IMR-90 (cell line): ENCODE measurements at regions not wholly inside any gene's neighbourhood (a gene's known extent, or its start where the extent isn't known, plus 50 kb on each side); places are given as distances from the start of the nearest gene placed in this dataset.

ENCODE experiments used
- ATAC-seq: fragments of 200-7000 bp; cut with Tn5 transposase; 2 replicates; pipeline ENCODE4 v1.9.1; 2020; ENCODE audit warnings: low read depth, mild to moderate bottlenecking, moderate library complexity
- BruUV-seq: library from RNA; stranded (reverse); fragments of 400-500 nt; replicated peaks from 2 replicates; lab custom pipeline; 2021; lab: Mats Ljungman, UMichigan
- CTCF ChIA-PET: fragments of 300-600 bp; formaldehyde crosslinking; extraction: SDS; loops from one replicate; lab custom pipeline; 2021; ENCODE audit warnings: antibody characterized with exemption; lab: Yijun Ruan, JAX
- POLR2A ChIA-PET: fragments of 300-600 bp; sonication (Branson Sonifier 250); formaldehyde crosslinking; loops from one replicate; lab custom pipeline; 2022; ENCODE audit warnings: antibody characterized with exemption; ENCODE audit not compliant: unreplicated experiment; lab: Charles Lee
- DNase-seq: peaks from one replicate; pipeline ENCODE4 v3.0.0; 2013
- H2AFZ ChIP-seq: replicated peaks from 2 replicates; pipeline ENCODE3; 2013; ENCODE audit warnings: low read length, mild to moderate bottlenecking; ENCODE audit not compliant: poor library complexity
- H2AK5ac ChIP-seq: 2 replicates; pipeline ENCODE4 v1.6.1; 2013; ENCODE audit warnings: low read depth, low read length, inconsistent platforms
- H2AK9ac ChIP-seq: replicated peaks from 2 replicates; pipeline ENCODE3; 2013; ENCODE audit warnings: mild to moderate bottlenecking, low read depth, low read length, moderate library complexity; ENCODE audit not compliant: poor library complexity
- H2BK120ac ChIP-seq: 2 replicates; pipeline ENCODE4 v1.6.1; 2013; ENCODE audit warnings: low read depth, low read length, inconsistent platforms
- H2BK15ac ChIP-seq: 3 replicates; pipeline ENCODE4 v1.6.1; 2013; ENCODE audit warnings: low read depth, low read length, inconsistent platforms
- H2BK20ac ChIP-seq: 2 replicates; pipeline ENCODE4 v1.6.1; 2013; ENCODE audit warnings: low read depth, mild to moderate bottlenecking, inconsistent platforms, low read length, moderate library complexity
- H2BK5ac ChIP-seq: 2 replicates; pipeline ENCODE4 v1.6.1; 2013; ENCODE audit warnings: mild to moderate bottlenecking, low read depth, low read length, inconsistent platforms; ENCODE audit not compliant: poor library complexity, severe bottlenecking
- H3K14ac ChIP-seq: replicated peaks from 2 replicates; pipeline ENCODE4 v1.6.1; 2013; ENCODE audit warnings: low read depth, low read length, inconsistent platforms
- H3K18ac ChIP-seq: 2 replicates; pipeline ENCODE4 v1.6.1; 2013; ENCODE audit warnings: low read depth, low read length, control low read depth
- H3K23ac ChIP-seq: 2 replicates; pipeline ENCODE4 v1.6.1; 2013; ENCODE audit warnings: low read depth, low read length, inconsistent platforms
- H3K27ac ChIP-seq: 2 replicates; pipeline ENCODE4 v1.5.1; 2013; ENCODE audit warnings: mild to moderate bottlenecking, control low read depth, low read length; ENCODE audit not compliant: insufficient read depth
- H3K27me3 ChIP-seq: 2 replicates; pipeline ENCODE4 v1.6.1; 2013; ENCODE audit warnings: low read length; ENCODE audit not compliant: control insufficient read depth, insufficient read depth
- H3K36me3 ChIP-seq: 2 replicates; pipeline ENCODE4 v1.6.1; 2013; ENCODE audit warnings: low read length, mixed read lengths; ENCODE audit not compliant: control insufficient read depth, insufficient read depth
- H3K4ac ChIP-seq: 2 replicates; pipeline ENCODE4 v1.6.1; 2013; ENCODE audit warnings: low read depth, low read length, inconsistent platforms
- H3K4me1 ChIP-seq: 2 replicates; pipeline ENCODE4 v1.6.1; 2013; ENCODE audit warnings: low read length, mixed read lengths; ENCODE audit not compliant: control insufficient read depth, insufficient read depth
- H3K4me2 ChIP-seq: 2 replicates; pipeline ENCODE4 v1.6.1; 2013; ENCODE audit warnings: low read depth, mild to moderate bottlenecking, control low read depth, low read length, moderate library complexity
- H3K4me3 ChIP-seq: 2 replicates; pipeline ENCODE4 v1.5.1; 2013; ENCODE audit warnings: low read depth, mild to moderate bottlenecking, control low read depth, low read length, moderate library complexity; ENCODE audit not compliant: insufficient read depth
- H3K56ac ChIP-seq: 2 replicates; pipeline ENCODE4 v1.6.1; 2013; ENCODE audit warnings: low read length, inconsistent platforms; ENCODE audit not compliant: insufficient read depth; ENCODE audit errors: extremely low read depth
- H3K79me1 ChIP-seq, 2 experiments: 2 replicates each; pipeline ENCODE4 v1.6.1; 2013; ENCODE audit warnings: low read length in 2 of 2, inconsistent platforms in 1 of 2, low read depth in 1 of 2
- H3K9ac ChIP-seq: 2 replicates; pipeline ENCODE4 v1.6.1; 2013; ENCODE audit warnings: low read depth, low read length, control low read depth
- H3K9me1 ChIP-seq: 2 replicates; pipeline ENCODE4 v1.6.1; 2013; ENCODE audit warnings: low read length, inconsistent platforms; ENCODE audit not compliant: insufficient read depth
- H3K9me3 ChIP-seq: 2 replicates; pipeline ENCODE4 v1.6.1; 2013; ENCODE audit warnings: low read length; ENCODE audit not compliant: control insufficient read depth, insufficient read depth
- H4K20me1 ChIP-seq: 2 replicates; pipeline ENCODE4 v1.6.1; 2013; ENCODE audit warnings: low read length, inconsistent platforms; ENCODE audit not compliant: insufficient read depth
- H4K5ac ChIP-seq: 2 replicates; pipeline ENCODE4 v1.6.1; 2013; ENCODE audit warnings: mild to moderate bottlenecking, low read depth, low read length, control low read depth
- H4K8ac ChIP-seq, 2 experiments: 2 replicates each; pipeline ENCODE4 v1.6.1; 2013; ENCODE audit warnings: low read depth in 2 of 2, low read length in 2 of 2, control low read depth in 1 of 2, inconsistent platforms in 1 of 2
- H4K91ac ChIP-seq: 2 replicates; pipeline ENCODE4 v1.6.1; 2013; ENCODE audit warnings: low read depth, low read length, inconsistent platforms; ENCODE audit not compliant: insufficient read depth
- MAFK ChIP-seq: IDR thresholded peaks from 2 replicates; pipeline ENCODE4 v1.6.1; 2012; ENCODE audit warnings: low read depth, low read length, improper control_type of control experiment
- MXI1 ChIP-seq: IDR thresholded peaks from 2 replicates; pipeline ENCODE4 v1.6.1; 2012; ENCODE audit warnings: low read depth, mild to moderate bottlenecking, low read length, moderate library complexity, borderline replicate concordance
- POLR2A ChIP-seq: IDR thresholded peaks from 2 replicates; pipeline ENCODE4 v1.6.1; 2012; ENCODE audit warnings: mild to moderate bottlenecking, low read depth, low read length
- SMC3 ChIP-seq: fragments of 150-350 bp; IDR thresholded peaks from 2 replicates; pipeline ENCODE4 v1.6.1; 2016; ENCODE audit warnings: low read depth, mild to moderate bottlenecking, antibody characterized with exemption, low read length, moderate library complexity
- WGBS, 2 experiments: methylation state at CpG; one replicate each; pipeline versions ENCODE4 v1.1.5 to v1.1.7; 2013; ENCODE audit warnings: missing lambda C conversion rate in 2 of 2; ENCODE audit not compliant: insufficient read length in 1 of 2; ENCODE audit errors: extremely low coverage in 2 of 2; 5-methylcytosine and 5-hydroxymethylcytosine counted together
- dilution Hi-C: fragments of 300-500 bp; cut with HindIII; formaldehyde crosslinking; loops from one replicate; pipeline ENCODE4 v1.14.3; 2018; ENCODE audit warnings: low sequenced_read_pairs; ENCODE audit not compliant: unreplicated experiment
- in situ Hi-C: fragments of 300-500 bp; cut with MboI; formaldehyde crosslinking; loops from 3 replicates; pipeline ENCODE4 v1.14.3; 2019; ENCODE audit warnings: low sequenced_read_pairs, inconsistent platforms, mixed read lengths
- intact Hi-C: fragments of 100-400 bp; cut with micrococcal nuclease; formaldehyde crosslinking; loops from 2 replicates; pipeline ENCODE4 v1.10.0; 2022

DNA sequence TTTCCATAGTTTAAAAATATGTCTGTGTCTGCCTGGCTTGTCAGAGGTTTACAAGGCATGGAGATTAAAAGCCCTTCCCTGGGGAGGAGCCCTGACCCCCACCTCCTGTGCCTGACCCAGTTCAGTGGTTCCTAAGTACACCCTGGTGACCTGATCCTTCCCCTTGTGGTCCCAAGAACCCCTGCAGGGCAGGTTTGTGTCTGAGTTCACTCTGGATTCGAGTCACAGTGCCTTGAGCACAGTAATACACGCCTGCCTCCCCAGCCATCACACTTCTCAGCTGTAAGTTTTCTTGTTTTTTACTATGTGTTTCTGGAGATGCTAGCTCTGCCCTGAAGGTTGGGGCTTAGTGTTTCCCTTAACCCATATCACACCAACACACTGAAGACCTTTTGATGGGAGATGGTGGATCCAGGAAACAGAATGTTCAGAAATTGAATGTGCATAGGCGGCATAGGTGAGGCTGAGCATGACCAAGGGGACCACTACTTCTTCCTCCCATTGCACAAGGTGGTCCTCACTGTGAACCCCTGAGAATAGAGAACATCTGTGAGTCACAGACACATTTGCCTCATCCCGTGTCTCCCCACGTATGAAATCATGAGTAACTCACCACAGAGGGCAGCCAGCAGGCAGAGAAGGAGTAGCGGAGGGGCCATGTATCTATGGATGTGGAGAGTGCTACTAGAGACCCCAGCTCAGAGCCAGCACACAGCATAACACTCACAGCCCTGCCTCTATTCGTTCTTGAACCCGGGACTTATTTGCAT is 962.9 kb downstream of the TMEM121 start:
- ChIA-PET POLR2A (no interaction called here), CTCF (no interaction called here)
- intact Hi-C loops, result no loop called here
- no peak overlapping the region for H2AFZ ChIP-seq
- H3K27me3 ChIP-seq, result no peaks in the 10 kb centered on the region
- no peak overlapping the region for H2BK15ac ChIP-seq
- H2AK5ac ChIP-seq, result no peak overlapping the region
- no peaks in the 10 kb centered on the region for H3K36me3 ChIP-seq
- no peaks in the 10 kb centered on the region for H4K20me1 ChIP-seq
- no peak overlapping the region for H2BK20ac ChIP-seq
- no peaks in the 10 kb centered on the region for H3K4me1 ChIP-seq
- WGBS, 2 experiments, result no CpG with 5 or more reads among the region's 8 CpGs
- H3K18ac ChIP-seq, result no peak overlapping the region
- no peak overlapping the region for H3K4me2 ChIP-seq
- in situ Hi-C loops, result no loop called here
- no peak overlapping the region for H4K5ac ChIP-seq
- ATAC-seq, result no peak
- DNase-seq, result no peak
- H3K79me1 ChIP-seq, result no peaks in the 10 kb centered on the region
- H3K9ac ChIP-seq, result no peak overlapping the region
- H3K9me3 ChIP-seq, result peaks cover 19% of the 10 kb centered on the region
- no peak overlapping the region for H3K27ac ChIP-seq
- no peak overlapping the region for H3K23ac ChIP-seq
- H3K9me1 ChIP-seq, result no peaks in the 10 kb centered on the region
- dilution Hi-C loops, result no loop called here
- H3K14ac ChIP-seq, result no peak overlapping the region
- no peak overlapping the region for H3K56ac ChIP-seq
- H3K4ac ChIP-seq, result no peak overlapping the region
- no peak for TF ChIP-seq MAFK
- no peak for TF ChIP-seq MXI1
- TF ChIP-seq POLR2A, result no peak
- TF ChIP-seq SMC3, result no peak
- H4K91ac ChIP-seq, result no peak overlapping the region
- no peak overlapping the region for H2BK120ac ChIP-seq
- no peak overlapping the region for H4K8ac ChIP-seq
- no peak overlapping the region for H3K4me3 ChIP-seq
- no peak overlapping the region for H2BK5ac ChIP-seq
- no TSS peak for BruUV-seq
- no peak overlapping the region for H2AK9ac ChIP-seq
